K562 (cell line): ENCODE measurements at regions not wholly inside any gene's neighbourhood (a gene's known extent, or its start where the extent isn't known, plus 50 kb on each side); places are given as distances from the start of the nearest gene placed in this dataset.

Source experiments
- HINFP ChIP-seq: fragments of 450-650 bp; conservative IDR thresholded peaks from 2 replicates; pipeline ENCODE4 v1.6.1; 2016; ENCODE audit warnings: missing genetic modification characterization, low read depth, mild to moderate bottlenecking, control low read depth, missing compliant biosample characterization
- SOX6 ChIP-seq: fragments of 450-650 bp; IDR thresholded peaks from 2 replicates; pipeline ENCODE4 v1.6.1; 2014; ENCODE audit warnings: mild to moderate bottlenecking
- SRSF7 ChIP-seq: fragments of 200-400 bp; formaldehyde crosslinking; optimal IDR thresholded peaks from 2 replicates; pipeline ENCODE3; 2017; ENCODE audit warnings: mild to moderate bottlenecking, low read depth, low read length
- THAP12 ChIP-seq: fragments of 250-450 bp; sonication (Bioruptor Pico); IDR thresholded peaks from 2 replicates; pipeline ENCODE4 v1.9.0; 2021; ENCODE audit warnings: mild to moderate bottlenecking, inconsistent platforms
- ZHX1 ChIP-seq: fragments of 150-350 bp; conservative IDR thresholded peaks from 2 replicates; pipeline ENCODE4 v1.6.1; 2014; ENCODE audit warnings: low read length
- ZNF224 ChIP-seq: sonication (generic); formaldehyde crosslinking; IDR thresholded peaks from 2 replicates; pipeline ENCODE4 v1.8.0; 2022; ENCODE audit warnings: mild to moderate bottlenecking, missing genetic modification reagents

- no peak for TF ChIP-seq ZHX1
- no peak for TF ChIP-seq SOX6
- TF ChIP-seq SRSF7: no peak
- no peak for TF ChIP-seq ZNF224
- no peak for TF ChIP-seq HINFP
- no peak for TF ChIP-seq THAP12
Measured at GRCh38 chr1:82785268-82785790, 984.6 kb downstream of the ADGRL2 start (continued).
